Hindlimb muscle (tissue), 1 donor: ENCODE measurements at regions not wholly inside any gene's neighbourhood (a gene's known extent, or its start where the extent isn't known, plus 50 kb on each side); places are given as distances from the start of the nearest gene placed in this dataset.
"Not testable (repeated sequence)": the region's sequence is repeated elsewhere in the genome, so short reads cannot be mapped to it uniquely, and the experiment has no call there.

Experiments used
- DNase-seq: peaks from one replicate; pipeline ENCODE4 v3.0.0-alpha.2; 2013

DNA sequence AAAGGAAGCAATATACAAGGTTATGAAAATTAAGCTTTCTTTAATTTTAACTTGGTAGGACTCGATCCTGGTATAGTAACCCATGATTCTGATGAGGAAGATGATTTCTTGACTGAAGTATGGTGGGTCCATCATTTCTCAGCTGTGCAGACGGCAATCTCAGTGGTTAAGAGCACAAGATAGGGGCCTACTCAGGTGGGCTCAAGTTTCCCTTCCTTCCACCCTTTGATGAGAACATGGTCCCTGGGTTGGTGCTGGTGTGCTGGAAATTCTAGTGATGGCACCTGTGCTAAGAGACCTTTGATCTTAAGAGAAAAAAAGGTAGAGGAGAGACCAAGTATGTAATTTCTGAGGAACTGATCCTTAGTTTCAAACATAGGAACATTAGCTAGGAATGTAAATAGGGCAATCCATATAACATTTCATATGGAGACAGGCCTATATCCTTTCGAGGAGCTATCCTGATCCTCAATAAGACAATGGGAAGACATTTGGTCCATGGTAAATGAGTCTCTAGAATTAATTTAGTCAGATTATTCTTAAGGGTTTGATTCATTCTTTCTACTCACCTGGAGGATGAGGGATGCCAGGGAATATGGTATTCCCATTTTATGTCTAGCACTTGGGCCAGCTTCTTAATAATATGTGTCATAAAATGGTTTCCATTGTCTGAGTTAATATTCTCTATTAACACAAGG lies 104.5 kb upstream of the NECTIN3 start:
- DNase-seq: no peak

DNA sequence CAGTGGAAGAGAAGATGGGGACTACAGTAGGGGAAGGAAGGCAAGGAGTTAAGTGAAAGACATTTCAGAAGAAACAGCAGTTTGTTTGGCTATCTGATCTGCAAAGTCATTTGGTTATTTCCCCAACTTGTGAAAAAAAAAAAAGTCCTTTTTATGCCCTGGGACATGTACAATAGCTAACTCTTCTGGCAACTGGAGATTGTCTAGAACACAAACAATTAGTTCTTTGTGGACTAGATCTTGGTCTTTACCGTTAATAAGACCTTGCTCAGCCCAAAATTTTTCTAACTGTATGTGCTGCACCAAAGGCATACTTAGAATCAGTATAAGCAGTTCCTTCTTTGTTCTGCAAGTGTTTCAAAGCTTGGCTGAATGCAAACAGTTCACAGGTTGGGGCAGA lies 103.5 kb upstream of the NECTIN3 start:
- DNase-seq: no peak

DNA sequence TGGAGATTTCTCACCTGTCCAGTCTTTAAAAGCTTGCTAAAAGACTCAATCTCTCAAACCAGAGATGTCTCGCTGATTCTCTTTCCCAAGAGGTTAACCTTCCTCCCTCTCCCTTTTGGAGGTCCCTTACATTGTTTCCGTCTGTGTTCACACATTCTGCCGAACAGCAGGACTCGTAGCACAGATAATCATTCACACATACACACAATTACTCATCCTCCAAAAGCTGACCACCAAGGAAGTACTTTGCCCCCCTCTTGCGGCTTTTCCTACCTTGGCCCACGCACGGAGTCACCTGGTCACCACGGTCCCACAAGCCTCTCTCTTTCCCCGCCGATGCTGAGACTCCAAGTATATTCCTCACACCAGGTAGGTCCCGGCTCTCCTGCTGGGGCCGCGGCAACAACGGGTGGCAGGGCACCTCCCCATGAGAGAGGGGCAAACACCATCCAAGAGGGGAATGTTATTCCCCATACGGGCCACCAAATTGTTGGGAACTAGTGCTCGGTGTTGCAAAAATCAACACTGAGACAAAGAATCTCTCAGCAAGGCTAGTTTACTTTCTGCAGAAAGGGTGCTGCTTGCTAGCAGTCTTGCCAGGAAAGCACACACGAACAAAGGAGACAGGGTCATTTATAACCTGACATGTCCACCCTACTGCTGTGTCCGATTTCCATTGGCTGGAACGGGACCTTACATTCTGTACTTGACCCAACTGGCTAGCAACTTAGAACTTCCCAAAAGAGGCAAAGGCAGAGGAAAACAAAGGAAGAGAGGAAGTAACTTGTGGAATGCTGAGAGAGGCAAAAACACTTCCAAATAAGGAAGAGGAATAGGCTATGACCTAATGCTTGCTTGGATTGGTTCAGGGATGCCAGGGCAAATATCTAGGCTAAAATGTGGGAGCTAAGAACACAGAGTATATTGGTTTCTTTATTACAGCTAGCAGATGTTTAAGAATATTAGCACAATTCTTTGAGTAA lies 102.1 kb upstream of the NECTIN3 start:
- no peak for DNase-seq

DNA sequence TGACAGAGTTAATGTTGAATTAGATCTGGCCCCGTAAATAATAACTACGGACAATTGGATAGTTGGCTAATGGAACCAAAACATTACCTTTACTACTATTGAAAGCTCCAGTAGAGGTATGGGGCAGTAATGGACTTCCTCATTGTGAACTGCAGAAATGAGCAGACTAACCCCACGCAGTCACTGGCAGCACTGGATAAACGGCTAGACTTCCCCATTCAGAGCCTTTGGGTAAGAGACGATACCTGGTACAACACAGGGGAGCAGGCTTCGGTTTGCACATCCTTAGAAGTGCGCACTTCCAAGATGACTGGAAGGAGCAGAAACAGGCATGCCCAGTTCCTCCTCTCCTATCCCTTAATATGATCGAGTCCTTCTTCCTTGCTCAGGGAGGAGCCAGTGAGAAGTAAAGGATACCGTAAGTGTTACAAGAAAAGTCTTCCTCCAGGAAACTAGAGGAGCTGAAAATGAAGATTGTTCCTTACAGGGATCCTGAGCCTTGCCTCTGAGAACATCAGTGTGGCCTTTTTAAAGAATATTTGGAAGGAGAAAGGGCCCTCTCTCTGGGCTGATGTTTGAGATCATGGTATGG lies 100.5 kb upstream of the NECTIN3 start:
- no peak for DNase-seq

DNA sequence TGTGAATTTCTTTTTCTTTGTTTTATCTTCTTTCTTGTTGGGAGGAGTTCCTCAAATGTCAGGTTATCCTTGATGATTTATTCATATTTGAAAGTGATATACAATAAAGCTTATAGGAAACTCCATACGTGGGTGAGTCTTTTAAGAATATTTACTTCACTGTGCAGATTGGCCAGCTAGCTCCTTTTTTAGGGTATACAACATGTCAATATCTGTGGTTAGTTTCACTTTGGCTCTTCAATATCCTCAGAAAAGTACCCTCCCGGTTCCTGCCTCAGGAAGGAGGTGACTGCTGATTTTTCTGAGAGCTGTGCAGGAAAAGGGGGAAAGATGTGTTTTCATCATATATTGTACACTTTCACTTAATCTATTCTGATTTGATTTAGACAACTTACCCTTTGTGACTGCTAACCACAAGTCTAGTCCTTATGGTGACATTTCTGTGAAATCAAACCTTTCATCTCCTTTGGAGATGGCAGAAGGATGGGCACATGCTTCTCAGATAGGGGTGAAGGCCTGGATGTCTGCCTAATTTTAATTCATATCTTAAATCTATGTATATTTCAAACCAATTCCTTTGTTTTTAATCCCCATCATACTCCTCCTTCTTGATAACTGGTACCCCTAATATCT lies 98.2 kb upstream of the NECTIN3 start:
- no peak for DNase-seq

DNA sequence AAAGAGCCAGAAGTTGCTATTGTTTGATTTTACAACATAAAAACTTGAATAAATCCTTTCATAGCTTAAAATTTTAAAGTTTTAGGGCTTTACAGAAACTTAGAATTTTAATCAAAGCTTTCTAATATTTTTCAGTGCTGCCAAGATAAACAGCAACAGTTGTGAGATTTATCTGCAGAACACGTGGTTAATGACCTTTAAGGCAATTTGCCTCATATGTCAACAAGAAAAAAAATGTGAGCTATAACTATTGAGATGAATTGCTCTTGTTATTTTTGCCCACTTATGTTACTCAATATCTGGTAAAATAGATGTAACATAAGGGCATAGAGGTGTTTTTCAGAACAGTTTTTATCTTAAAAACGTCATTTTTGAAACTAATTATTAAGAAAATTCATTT lies 96.7 kb upstream of the NECTIN3 start:
- DNase-seq: no peak

DNA sequence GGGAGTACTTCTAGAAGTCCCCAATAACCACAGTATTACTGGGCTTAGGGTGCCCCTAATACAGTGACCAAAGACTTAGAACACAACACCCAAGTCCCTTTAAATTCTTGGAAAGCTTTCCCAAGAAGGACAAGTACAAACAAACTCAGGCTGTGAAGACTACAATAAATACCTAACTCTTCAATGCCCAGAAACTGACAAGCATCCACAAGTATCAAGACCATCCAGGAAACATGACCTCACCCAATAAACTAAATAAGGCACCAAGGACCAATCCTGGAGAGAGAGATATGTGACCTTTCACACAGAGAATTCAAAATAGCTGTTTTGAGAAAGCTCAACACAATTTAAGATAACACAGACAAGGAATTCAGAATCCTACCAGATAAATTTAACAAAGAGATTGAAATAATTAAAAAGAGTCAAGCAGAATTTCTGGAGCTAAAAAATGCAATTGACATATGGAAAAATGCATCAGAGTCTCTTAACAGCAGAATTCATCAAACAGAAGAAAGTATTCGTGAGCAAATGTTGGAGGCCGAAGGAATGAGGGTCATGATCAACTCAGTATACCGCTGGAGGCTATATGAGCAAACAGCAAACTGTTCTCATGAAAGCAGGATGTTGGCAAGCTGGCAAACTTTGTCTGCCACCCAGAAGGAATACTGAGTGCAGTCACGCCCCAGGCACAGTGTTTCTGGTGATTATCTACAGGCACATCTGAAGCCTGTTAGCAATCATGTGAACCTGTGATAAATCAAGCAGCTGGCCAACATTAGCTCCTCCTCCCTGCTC lies 87.0 kb upstream of the NECTIN3 start:
- DNase-seq: no peak

DNA sequence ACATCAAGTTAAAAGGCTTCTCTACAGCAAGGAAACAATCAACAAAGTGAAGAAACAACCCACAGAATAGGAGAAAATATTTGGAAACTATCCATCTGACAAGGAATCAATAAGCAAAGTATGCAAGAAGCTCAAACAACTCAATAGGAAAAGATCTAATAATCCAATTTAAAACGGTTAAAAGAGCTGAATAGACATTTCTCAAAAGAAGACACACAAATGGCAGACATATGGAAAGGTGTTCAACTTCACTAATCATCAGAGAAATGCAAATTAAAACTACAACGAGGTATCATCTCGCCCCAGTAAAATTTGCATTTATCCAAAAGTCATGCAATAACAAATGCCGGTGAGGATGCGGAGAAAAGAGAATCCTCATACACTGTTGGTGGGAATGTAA lies 82.2 kb upstream of the NECTIN3 start:
- DNase-seq: no peak

DNA sequence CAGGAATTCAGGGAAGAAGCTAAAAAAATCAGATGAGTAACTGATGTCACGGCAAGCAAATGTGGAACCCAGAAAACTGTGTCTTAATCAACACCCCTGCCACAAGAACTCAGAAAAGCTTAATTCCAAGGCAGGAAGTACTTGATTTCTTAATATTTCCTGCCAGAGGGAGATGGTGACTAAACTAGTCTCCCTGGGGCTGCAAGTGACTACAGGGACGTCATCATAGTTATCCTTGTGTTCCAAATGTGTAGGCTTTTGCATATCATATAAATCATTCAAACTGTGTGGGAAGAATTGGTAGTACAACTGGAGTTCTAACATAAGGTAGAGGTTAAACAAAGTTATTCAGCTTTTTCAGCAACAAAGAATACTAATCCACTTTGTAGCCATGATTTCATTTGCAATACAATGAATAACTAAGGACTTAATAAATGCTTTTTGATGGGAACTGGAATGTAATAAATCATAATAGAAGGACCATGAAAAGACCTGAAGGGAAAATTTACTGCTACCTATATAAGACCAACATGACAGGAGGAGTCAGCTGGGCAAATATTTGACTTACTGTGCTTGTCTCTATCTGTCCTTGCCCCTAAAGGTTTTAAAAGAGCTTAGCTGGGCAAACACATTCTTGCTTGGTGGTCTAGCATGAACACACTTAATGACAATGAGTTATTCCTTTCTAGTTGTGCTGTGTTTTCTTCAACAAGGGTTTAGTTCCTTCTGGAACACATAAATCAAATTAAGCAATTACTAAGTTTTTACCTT lies 76.0 kb upstream of the NECTIN3 start:
- no peak for DNase-seq

DNA sequence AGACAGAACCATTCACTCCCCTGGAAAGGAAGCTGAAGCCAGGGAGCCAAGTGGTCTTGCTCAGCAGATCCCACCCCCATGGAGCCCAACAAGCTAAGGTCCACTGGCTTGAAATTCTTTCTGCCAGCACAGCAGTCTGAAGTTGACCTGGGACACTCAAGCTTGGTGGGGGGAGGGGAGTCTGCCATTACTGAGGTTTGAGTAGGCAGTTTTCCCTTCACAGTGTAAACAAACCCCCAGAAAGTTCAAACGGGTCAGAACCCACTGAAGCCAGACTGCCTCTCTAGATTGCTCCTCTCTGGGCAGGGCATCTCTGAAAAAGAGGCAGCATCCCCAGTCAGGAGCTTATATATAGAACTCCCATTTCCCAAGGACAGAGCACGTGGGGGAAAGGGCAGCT lies 72.8 kb upstream of the NECTIN3 start:
- DNase-seq: not testable (repeated sequence)

DNA sequence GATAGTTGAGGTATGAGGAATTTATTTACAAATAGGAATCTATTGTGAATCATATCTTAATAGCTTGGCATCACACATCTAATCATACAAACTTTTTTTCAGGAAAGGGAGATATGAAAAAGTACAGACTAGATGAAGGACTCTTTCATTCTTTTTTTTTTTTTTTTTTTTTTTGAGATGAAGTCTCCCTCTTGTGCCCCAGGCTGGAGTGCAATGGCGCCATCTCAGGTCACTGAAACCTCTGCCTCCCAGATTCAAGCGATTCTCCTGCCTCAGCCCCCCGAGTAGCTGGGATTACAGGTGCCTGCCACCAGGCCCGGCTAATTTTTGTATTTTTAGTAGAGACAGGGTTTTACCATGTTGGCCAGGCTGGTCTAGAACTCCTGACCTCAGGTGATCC lies 65.1 kb upstream of the NECTIN3 start:
- DNase-seq: not testable (repeated sequence)

DNA sequence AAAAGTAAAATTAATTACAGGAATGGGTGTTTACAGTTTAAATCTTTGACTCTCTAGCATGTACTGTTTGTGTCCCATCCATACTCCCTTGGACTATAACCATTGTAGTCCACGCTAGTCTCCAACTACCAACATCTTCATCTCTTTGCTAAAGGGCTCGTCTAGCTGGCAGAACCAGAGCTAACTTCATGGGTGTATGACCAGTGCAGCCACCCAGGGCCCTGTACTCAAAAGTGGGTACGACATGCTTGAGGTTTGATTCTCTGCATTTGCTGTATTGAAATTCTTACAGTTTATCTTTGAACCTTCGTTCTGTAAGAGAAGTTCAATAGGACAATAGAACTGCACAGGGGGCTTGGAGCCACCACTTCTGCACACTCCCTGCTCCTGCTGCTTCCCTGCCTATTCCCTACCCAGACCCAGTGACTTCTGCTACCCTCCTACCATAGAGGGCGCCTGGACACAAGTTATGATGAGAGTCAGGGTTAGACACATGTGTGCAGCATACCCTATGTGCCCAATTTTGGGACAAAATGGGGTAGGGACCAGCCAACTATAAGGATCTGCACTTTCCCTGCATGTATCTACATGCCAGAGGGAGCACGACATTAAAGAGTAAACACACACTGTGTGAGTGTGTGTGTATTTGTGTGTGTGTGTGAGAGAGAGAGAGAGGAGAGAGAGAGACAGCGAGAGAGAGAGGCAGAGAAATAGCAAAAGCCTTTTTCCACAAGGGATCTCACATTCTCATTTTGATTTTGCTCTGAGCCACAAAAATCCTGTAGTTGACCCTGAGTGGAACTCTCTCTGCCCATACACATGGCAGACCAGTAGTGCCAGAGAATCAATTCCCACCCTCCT lies 59.0 kb upstream of the NECTIN3 start:
- DNase-seq: no peak
